ENCODE measurements at regions not wholly inside any gene's neighbourhood (a gene's known extent, or its start where the extent isn't known, plus 50 kb on each side); places are given as distances from the start of the nearest gene placed in this dataset.

GRCh38 chrX:135632353-135632752 is 81.1 kb upstream of the CT45A1 start:
- DNase-seq (peak in 1 of 5 donors; percentile 3), FAIRE-seq (no peak)
- Histone ChIP-seq H3K4me1 (ENCODE audit: control insufficient read depth in 2 of 3, insufficient read depth in 2 of 3, low read depth in 1 of 3, low read length in 3 of 3) (no peaks in the 10 kb centered on the region), H3K36me3 (ENCODE audit: control insufficient read depth in 2 of 3, insufficient read depth in 3 of 3, low read length in 3 of 3) (no peaks in the 10 kb centered on the region), H3K27me3 (ENCODE audit: control insufficient read depth, insufficient read depth, low read length) (no peaks in the 10 kb centered on the region), H3K9ac (ENCODE audit: low read length in 3 of 3) (no peak overlapping the region), H3K4me3 (ENCODE audit: low read length in 3 of 3) (no peak overlapping the region), H3K9me3 (ENCODE audit: control insufficient read depth in 2 of 3, insufficient read depth in 1 of 3, low read length in 3 of 3) (no peaks in the 10 kb centered on the region), H3K27ac (ENCODE audit: low read depth in 2 of 2, low read length in 2 of 2) (no peak overlapping the region)
- intact Hi-C loops (cut with DNase I): no loop called here
- TF ChIP-seq, protein P1, sequence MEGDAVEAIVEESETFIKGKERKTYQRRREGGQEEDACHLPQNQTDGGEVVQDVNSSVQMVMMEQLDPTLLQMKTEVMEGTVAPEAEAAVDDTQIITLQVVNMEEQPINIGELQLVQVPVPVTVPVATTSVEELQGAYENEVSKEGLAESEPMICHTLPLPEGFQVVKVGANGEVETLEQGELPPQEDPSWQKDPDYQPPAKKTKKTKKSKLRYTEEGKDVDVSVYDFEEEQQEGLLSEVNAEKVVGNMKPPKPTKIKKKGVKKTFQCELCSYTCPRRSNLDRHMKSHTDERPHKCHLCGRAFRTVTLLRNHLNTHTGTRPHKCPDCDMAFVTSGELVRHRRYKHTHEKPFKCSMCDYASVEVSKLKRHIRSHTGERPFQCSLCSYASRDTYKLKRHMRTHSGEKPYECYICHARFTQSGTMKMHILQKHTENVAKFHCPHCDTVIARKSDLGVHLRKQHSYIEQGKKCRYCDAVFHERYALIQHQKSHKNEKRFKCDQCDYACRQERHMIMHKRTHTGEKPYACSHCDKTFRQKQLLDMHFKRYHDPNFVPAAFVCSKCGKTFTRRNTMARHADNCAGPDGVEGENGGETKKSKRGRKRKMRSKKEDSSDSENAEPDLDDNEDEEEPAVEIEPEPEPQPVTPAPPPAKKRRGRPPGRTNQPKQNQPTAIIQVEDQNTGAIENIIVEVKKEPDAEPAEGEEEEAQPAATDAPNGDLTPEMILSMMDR (IDR thresholded peaks at IDR 0.05; ENCODE audit: borderline replicate concordance, extremely low read depth, insufficient read depth): no peak

DNA sequence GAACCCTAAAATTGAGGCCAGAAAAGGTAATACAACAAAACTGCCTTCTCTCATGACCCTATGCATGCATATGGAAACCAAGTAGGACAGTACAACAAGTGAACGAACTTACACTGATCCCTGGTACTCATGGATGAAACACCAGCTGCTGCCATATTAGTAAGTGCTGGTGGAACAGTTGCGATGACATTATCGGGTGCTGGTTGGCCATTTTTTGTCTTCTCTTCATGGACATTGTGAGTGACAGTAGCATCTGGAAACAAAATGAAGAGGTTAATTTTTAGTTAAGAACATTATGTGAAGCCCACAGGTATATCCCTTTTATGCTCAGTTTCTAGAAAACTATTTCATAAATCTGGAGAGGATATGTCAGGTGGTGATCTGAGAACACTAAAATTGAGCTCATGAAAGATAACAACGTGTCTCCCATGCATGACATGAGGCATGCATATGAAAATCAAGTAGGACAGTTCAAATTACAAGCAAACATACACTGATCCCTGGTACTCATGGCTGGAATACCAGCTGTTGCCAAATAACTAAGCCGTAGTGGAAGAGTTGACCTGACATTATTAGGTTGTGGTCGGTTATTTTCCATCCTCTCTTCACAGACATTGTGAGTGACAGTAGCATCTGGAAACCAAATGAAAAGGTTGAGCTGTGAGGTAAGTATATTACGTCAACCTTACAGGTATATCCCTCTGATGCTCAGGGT is 74.2 kb upstream of the CT45A1 start:
- TF ChIP-seq, protein P1 (IDR thresholded peaks at IDR 0.05; ENCODE audit: borderline replicate concordance, extremely low read depth, insufficient read depth): no peak
- FAIRE-seq: no peak
- H3K9me3 ChIP-seq (ENCODE audit: control insufficient read depth in 2 of 3, insufficient read depth in 1 of 3, low read length in 3 of 3): no peaks in the 10 kb centered on the region
- no peak for DNase-seq
- no peak overlapping the region for H3K9ac ChIP-seq (ENCODE audit: low read length in 3 of 3)
- no peaks in the 10 kb centered on the region for H3K36me3 ChIP-seq (ENCODE audit: control insufficient read depth in 2 of 3, insufficient read depth in 3 of 3, low read length in 3 of 3)
- no peaks in the 10 kb centered on the region for H3K4me1 ChIP-seq (ENCODE audit: control insufficient read depth in 2 of 3, insufficient read depth in 2 of 3, low read depth in 1 of 3, low read length in 3 of 3)
- intact Hi-C loops (cut with DNase I): no loop called here
- no peaks in the 10 kb centered on the region for H3K27me3 ChIP-seq (ENCODE audit: control insufficient read depth, insufficient read depth, low read length)
- H3K4me3 ChIP-seq (ENCODE audit: low read length in 3 of 3): no peak overlapping the region
- H3K27ac ChIP-seq (ENCODE audit: low read depth in 2 of 2, low read length in 2 of 2): no peak overlapping the region

DNA sequence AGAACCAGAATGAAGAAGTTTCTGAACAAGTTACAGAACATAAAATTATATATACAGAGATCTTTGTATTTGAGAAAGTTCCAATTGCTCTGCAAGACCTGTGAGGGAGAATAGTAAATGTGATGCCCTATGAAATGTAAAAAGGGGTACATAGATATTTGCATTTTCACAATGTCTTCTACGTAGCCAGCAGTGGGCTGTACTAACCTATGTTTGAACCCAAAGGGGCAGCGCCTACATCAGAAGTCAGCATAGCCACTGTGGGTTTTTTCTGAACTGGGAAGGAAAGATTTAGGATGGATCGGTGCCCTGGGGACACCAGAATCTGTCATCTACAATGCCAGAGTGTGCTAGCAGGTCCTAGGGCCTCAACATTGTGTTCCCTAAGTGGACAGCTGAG is 69.5 kb upstream of the CT45A1 start:
- H3K4me3 ChIP-seq (ENCODE audit: low read length in 3 of 3): no peak overlapping the region
- H3K36me3 ChIP-seq (ENCODE audit: control insufficient read depth in 2 of 3, insufficient read depth in 3 of 3, low read length in 3 of 3): no peaks in the 10 kb centered on the region
- no peak for FAIRE-seq
- no peaks in the 10 kb centered on the region for H3K9me3 ChIP-seq (ENCODE audit: control insufficient read depth in 2 of 3, insufficient read depth in 1 of 3, low read length in 3 of 3)
- intact Hi-C loops (cut with DNase I): no loop called here
- no peak overlapping the region for H3K27ac ChIP-seq (ENCODE audit: low read depth in 2 of 2, low read length in 2 of 2)
- no peak for DNase-seq
- H3K27me3 ChIP-seq (ENCODE audit: control insufficient read depth, insufficient read depth, low read length): no peaks in the 10 kb centered on the region
- TF ChIP-seq, protein P1 (IDR thresholded peaks at IDR 0.05; ENCODE audit: borderline replicate concordance, extremely low read depth, insufficient read depth): no peak
- H3K4me1 ChIP-seq (ENCODE audit: control insufficient read depth in 2 of 3, insufficient read depth in 2 of 3, low read depth in 1 of 3, low read length in 3 of 3): no peaks in the 10 kb centered on the region
- no peak overlapping the region for H3K9ac ChIP-seq (ENCODE audit: low read length in 3 of 3)

DNA sequence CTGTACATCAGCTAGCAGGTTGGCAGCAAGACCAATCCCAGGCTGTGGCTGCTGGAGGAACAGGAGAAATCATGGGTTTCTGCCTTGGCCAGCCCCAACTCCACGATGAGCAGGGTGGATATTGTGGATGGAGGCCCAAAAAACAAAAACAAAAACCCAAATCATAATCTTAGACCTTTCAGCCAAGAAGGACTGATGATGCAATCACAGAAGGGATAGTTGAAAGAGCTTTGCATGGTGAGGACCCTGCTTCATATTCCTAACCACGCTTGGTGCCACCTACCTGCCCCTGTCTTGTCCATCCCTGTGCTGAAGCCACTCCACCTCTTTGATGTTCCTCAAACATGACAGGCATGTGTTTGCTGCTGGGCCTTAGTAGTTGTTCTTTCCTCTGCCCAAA is 68.8 kb upstream of the CT45A1 start:
- Histone ChIP-seq H3K9ac (ENCODE audit: low read length in 3 of 3) (no peak overlapping the region), H3K4me1 (ENCODE audit: control insufficient read depth in 2 of 3, insufficient read depth in 2 of 3, low read depth in 1 of 3, low read length in 3 of 3) (no peaks in the 10 kb centered on the region), H3K9me3 (ENCODE audit: control insufficient read depth in 2 of 3, insufficient read depth in 1 of 3, low read length in 3 of 3) (no peaks in the 10 kb centered on the region), H3K4me3 (ENCODE audit: low read length in 3 of 3) (no peak overlapping the region), H3K27me3 (ENCODE audit: control insufficient read depth, insufficient read depth, low read length) (no peaks in the 10 kb centered on the region), H3K36me3 (ENCODE audit: control insufficient read depth in 2 of 3, insufficient read depth in 3 of 3, low read length in 3 of 3) (no peaks in the 10 kb centered on the region), H3K27ac (ENCODE audit: low read depth in 2 of 2, low read length in 2 of 2) (no peak overlapping the region)
- TF ChIP-seq, protein P1 (IDR thresholded peaks at IDR 0.05; ENCODE audit: borderline replicate concordance, extremely low read depth, insufficient read depth): no peak
- DNase-seq (no peak), FAIRE-seq (no peak)
- intact Hi-C loops (cut with DNase I): no loop called here

Data from kidney (tissue), 13 donors.